ENCODE measurements at regions not wholly inside any gene's neighbourhood (a gene's known extent, or its start where the extent isn't known, plus 50 kb on each side); places are given as distances from the start of the nearest gene placed in this dataset. TPM values are rescaled to one million over a fixed set of nuclear protein-coding genes. Genes with fewer than 3 reads are reported as not detected.

DNA sequence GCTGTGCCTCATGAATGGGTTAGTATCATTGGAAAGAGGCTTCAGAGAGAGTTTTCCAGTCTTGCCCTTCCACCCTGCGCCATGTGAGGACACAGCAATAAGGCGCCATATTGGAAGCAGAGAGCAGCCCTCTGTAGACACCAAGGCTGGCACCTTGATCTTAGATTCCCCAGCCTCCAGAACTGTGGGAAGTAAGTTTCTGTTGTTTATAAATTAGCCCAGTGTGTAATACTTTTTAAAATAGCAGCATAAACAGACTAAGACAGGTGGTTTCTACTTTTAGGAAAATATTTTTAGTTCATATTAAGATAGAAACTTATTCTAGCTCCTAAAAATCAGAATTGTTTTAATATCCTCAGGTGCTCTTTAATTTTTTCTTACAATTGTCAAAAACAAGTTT is 117.9 kb downstream of the TM9SF2 start:
- ChIA-PET POLR2A (no interaction called here), CTCF (interaction anchor here (1.4 kb wide), 1 partner anchor 13 kb away, joined by 5 read pairs; the partner anchor contains the start of gene CLYBL)
- Mint-ChIP-seq H3K4me3 (no peak overlapping the region), H3K4me1 (ENCODE audit: low read depth) (peaks cover 10% of the 10 kb centered on the region), H3K27ac (no peak overlapping the region), H3K36me3 (no peaks in the 10 kb centered on the region), H3K9me3 (no peaks in the 10 kb centered on the region), H3K27me3 (no peaks in the 10 kb centered on the region)
- DNase-seq: no peak
- intact Hi-C loops (cut with micrococcal nuclease): loop anchor here (5.0 kb wide), 1 partner anchor 92 kb away; no protein-coding TSS in a partner anchor

DNA sequence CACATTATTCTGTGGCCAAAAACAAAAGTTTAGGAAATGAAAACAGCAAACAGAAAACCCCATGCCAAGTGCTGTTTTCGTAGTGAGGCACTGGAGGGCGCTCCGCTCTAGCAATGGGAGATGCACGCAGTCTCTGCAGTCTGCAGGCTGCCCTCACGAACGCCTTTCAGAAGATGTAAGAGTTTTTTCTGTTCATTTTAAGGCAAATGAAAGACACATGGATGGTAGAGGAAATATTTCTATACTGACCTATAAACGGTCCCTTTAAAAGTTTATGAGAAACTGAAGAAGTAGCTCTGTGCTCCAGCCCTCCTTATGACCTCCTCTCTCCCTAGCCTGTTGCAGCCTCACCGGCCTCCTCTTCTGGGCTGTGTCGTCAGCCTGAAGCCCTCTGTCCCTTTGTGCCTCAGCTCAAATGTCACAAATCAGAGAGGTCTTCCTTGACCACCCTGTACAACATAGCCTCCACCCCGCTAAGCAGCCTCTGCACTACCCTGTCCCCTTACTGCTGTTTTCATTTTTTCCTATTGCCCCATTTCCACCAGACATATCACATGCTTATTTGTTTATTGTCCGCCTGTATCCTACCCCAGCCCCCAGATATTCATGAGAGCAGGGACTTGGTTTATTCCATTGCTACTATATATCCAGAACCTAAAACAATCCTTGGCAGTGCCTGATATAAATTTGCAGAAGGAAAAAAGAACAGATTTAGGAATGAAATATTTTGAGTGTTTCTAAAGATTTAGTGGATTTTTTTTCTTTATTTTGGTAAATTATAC is 116.4 kb downstream of the TM9SF2 start:
- intact Hi-C loops (cut with micrococcal nuclease): loop anchor here (5.0 kb wide), 1 partner anchor 90 kb away; no protein-coding TSS in a partner anchor
- H3K27ac Mint-ChIP-seq: no peak overlapping the region
- peaks cover 10% of the 10 kb centered on the region for H3K4me1 Mint-ChIP-seq (ENCODE audit: low read depth)
- DNase-seq: peak; percentile 54
- CTCF ChIA-PET: interaction anchor here (0.5 kb wide), 1 partner anchor 16 kb away, joined by 3 read pairs; no protein-coding TSS in a partner anchor
- H3K4me3 Mint-ChIP-seq: no peak overlapping the region
- H3K27me3 Mint-ChIP-seq: no peaks in the 10 kb centered on the region
- no peaks in the 10 kb centered on the region for H3K36me3 Mint-ChIP-seq
- no peaks in the 10 kb centered on the region for H3K9me3 Mint-ChIP-seq
- POLR2A ChIA-PET: no interaction called here

DNA sequence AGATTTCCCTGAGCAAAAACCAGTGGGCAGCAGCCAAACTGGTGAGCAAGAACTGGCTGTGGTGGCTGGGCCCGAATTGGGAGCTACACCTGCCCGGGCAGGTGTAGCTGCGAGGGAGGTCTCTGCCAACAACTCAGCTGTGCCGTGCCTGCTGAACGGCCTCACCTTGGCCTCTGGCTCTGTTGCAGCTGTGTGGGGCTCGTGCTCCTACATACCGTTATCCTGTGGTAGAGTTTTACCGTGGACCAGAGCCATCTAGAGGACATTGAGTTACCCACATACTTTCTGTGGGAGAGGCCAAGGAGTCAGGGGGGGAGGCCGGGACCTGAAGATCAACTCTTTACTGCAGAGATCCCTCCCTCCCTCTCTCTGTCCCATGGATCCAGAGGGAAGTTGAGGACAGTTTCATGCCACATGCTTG is 113.2 kb downstream of the TM9SF2 start:
- H3K27ac Mint-ChIP-seq: no peak overlapping the region
- no peaks in the 10 kb centered on the region for H3K36me3 Mint-ChIP-seq
- intact Hi-C loops (cut with micrococcal nuclease): no loop called here
- peak; percentile 32 for DNase-seq
- POLR2A ChIA-PET: no interaction called here
- no peaks in the 10 kb centered on the region for H3K27me3 Mint-ChIP-seq
- H3K4me3 Mint-ChIP-seq: no peak overlapping the region
- CTCF ChIA-PET: interaction anchor here (0.8 to 2.3 kb wide), 3 partner anchors 8 to 177 kb away, joined by 3 to 7 read pairs (median 4); partner anchors contain the start of gene CLYBL
- no peaks in the 10 kb centered on the region for H3K9me3 Mint-ChIP-seq
- H3K4me1 Mint-ChIP-seq (ENCODE audit: low read depth): peaks cover 22% of the 10 kb centered on the region

Small RNA genes in the stretch of these regions (microRNA-seq; reads per million reads assigned to microRNA genes)
- not detected for gene MIR4306 (ENCODE audit: borderline microRNAs expressed, borderline number of aligned reads, borderline replicate concordance)

Data from activated CD4-positive, alpha-beta memory T cell treated with anti-CD3 and anti-CD28 coated beads for 36 hours (primary cell).